Cardiac septum (tissue), 1 donor: ENCODE measurements at regions not wholly inside any gene's neighbourhood (a gene's known extent, or its start where the extent isn't known, plus 50 kb on each side); places are given as distances from the start of the nearest gene placed in this dataset.

Experiments
- DNase-seq: peaks from one replicate; pipeline ENCODE4 v3.0.0-alpha.2; 2020; ENCODE audit warnings: low spot score
- intact Hi-C: fragments of 100-400 bp; cut with DNase I; formaldehyde crosslinking; loops from one replicate; pipeline ENCODE4 v1.14.0; 2022
- donor health status: DM: no; HTN: no; CAD: no.

- DNase-seq, result no peak
- intact Hi-C loops, result no loop called here
Observed at GRCh38 chr1:82919837-82920236, 1079.1 kb downstream of the TTLL7 start.

- DNase-seq, result no peak
- intact Hi-C loops, result no loop called here
Observed at GRCh38 chr1:82907313-82907712, 1091.6 kb downstream of the TTLL7 start.

- DNase-seq, result no peak
- intact Hi-C loops, result no loop called here
Observed at GRCh38 chr1:82903626-82904025, 1095.3 kb downstream of the TTLL7 start.

- no peak for DNase-seq
- intact Hi-C loops, result no loop called here
Observed at GRCh38 chr1:82901561-82901960, 1097.4 kb downstream of the TTLL7 start.

- intact Hi-C loops, result no loop called here
- DNase-seq, result no peak
Observed at GRCh38 chr1:82901118-82901517, 1097.8 kb downstream of the TTLL7 start.

- intact Hi-C loops, result no loop called here
- DNase-seq, result no peak
Observed at GRCh38 chr1:82899017-82899416, 1098.3 kb downstream of the ADGRL2 start.

GRCh38 chr1:82897549-82897948 lies 1096.8 kb downstream of the ADGRL2 start:
- no peak for DNase-seq
- intact Hi-C loops, result no loop called here

- intact Hi-C loops, result no loop called here
- no peak for DNase-seq
Observed at GRCh38 chr1:82896036-82896435, 1095.3 kb downstream of the ADGRL2 start.

- no peak for DNase-seq
- intact Hi-C loops, result no loop called here
Observed at GRCh38 chr1:82894635-82895034, 1093.9 kb downstream of the ADGRL2 start.

- DNase-seq, result no peak
- intact Hi-C loops, result no loop called here
Observed at GRCh38 chr1:82893712-82894470, 1093.2 kb downstream of the ADGRL2 start.

- intact Hi-C loops, result no loop called here
- no peak for DNase-seq
Observed at GRCh38 chr1:82880506-82880905, 1079.8 kb downstream of the ADGRL2 start.

- intact Hi-C loops, result no loop called here
- DNase-seq, result no peak
Observed at GRCh38 chr1:82879701-82880305, 1079.1 kb downstream of the ADGRL2 start.

GRCh38 chr1:82875170-82875569 lies 1074.4 kb downstream of the ADGRL2 start:
- intact Hi-C loops, result no loop called here
- DNase-seq, result no peak

GRCh38 chr1:82874041-82874440 lies 1073.3 kb downstream of the ADGRL2 start:
- DNase-seq, result no peak
- intact Hi-C loops, result no loop called here

- no peak for DNase-seq
- intact Hi-C loops, result no loop called here
Observed at GRCh38 chr1:82870332-82870731, 1069.6 kb downstream of the ADGRL2 start.

- intact Hi-C loops, result no loop called here
- no peak for DNase-seq
Observed at GRCh38 chr1:82867781-82868180, 1067.0 kb downstream of the ADGRL2 start.

GRCh38 chr1:82861749-82862148 lies 1061.0 kb downstream of the ADGRL2 start:
- intact Hi-C loops, result no loop called here
- DNase-seq, result no peak

- no peak for DNase-seq
- intact Hi-C loops, result no loop called here
Observed at GRCh38 chr1:82858031-82858430, 1057.3 kb downstream of the ADGRL2 start.

GRCh38 chr1:82849460-82849859 lies 1048.7 kb downstream of the ADGRL2 start:
- intact Hi-C loops, result no loop called here
- DNase-seq, result no peak

- no peak for DNase-seq
- intact Hi-C loops, result no loop called here
Observed at GRCh38 chr1:82848043-82848442, 1047.3 kb downstream of the ADGRL2 start.

GRCh38 chr1:82845866-82846265 lies 1045.1 kb downstream of the ADGRL2 start:
- intact Hi-C loops, result no loop called here
- DNase-seq, result no peak
